Neural progenitor cell (in vitro differentiated cells): ENCODE measurements at regions not wholly inside any gene's neighbourhood (a gene's known extent, or its start where the extent isn't known, plus 50 kb on each side); places are given as distances from the start of the nearest gene placed in this dataset.

ENCODE experiments used
- EZH2 ChIP-seq: fragments of 200-600 bp; sonication (generic); IDR thresholded peaks from 2 replicates; pipeline ENCODE4 v1.6.1; 2017; ENCODE audit warnings: antibody characterized with exemption, mild to moderate bottlenecking, moderate library complexity
- TF ChIP-seq, protein P1 (sequence below): fragments of 200-600 bp; sonication (generic); IDR thresholded peaks from 2 replicates; pipeline ENCODE4 v1.5.1; 2017; ENCODE audit warnings: antibody characterized with exemption, mild to moderate bottlenecking

DNA sequence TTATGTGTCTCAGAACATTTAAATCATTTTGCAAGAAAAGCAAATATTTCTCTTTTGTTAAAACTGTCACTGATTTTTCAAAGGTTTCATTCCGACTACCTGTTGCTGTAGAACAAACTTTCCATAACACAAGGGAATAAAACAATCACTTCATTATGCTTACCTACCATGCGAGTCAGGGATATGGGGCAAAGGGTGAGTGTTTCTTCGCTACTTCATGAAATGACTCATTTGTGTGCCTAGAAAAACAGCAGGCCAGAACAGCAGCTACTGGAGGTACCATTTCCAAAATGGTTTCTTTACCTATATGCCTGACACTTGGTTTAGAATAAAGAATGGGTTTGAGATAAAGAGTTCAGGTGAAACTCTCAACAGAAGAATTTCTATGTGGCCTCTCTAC is 712.5 kb downstream of the PLOD2 start:
- TF ChIP-seq, protein P1, sequence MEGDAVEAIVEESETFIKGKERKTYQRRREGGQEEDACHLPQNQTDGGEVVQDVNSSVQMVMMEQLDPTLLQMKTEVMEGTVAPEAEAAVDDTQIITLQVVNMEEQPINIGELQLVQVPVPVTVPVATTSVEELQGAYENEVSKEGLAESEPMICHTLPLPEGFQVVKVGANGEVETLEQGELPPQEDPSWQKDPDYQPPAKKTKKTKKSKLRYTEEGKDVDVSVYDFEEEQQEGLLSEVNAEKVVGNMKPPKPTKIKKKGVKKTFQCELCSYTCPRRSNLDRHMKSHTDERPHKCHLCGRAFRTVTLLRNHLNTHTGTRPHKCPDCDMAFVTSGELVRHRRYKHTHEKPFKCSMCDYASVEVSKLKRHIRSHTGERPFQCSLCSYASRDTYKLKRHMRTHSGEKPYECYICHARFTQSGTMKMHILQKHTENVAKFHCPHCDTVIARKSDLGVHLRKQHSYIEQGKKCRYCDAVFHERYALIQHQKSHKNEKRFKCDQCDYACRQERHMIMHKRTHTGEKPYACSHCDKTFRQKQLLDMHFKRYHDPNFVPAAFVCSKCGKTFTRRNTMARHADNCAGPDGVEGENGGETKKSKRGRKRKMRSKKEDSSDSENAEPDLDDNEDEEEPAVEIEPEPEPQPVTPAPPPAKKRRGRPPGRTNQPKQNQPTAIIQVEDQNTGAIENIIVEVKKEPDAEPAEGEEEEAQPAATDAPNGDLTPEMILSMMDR, result no peak
- TF ChIP-seq EZH2, result no peak
